ENCODE measurements at regions not wholly inside any gene's neighbourhood (a gene's known extent, or its start where the extent isn't known, plus 50 kb on each side); places are given as distances from the start of the nearest gene placed in this dataset.
"Not testable (repeated sequence)": the region's sequence is repeated elsewhere in the genome, so short reads cannot be mapped to it uniquely, and the experiment has no call there.

DNA sequence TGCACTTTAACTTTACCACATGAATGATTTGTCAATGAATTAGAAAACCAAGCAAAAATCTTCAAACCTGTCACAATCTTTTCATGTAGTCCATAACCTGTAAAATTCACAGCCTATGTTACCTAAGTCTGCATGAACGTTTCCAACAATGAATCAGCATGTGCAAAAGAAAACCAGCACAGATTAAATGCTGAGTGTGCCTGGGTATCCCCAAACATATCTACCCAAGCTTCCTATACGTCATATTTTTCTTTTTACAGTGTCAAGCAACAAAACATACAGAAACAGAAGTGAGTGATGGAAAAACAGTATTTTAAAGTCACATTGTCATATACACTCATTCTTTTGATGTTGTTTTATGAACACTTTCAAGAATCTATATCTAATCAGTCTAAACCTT lies 713.5 kb downstream of the RFPL4B start:
- no peak for DNase-seq

DNA sequence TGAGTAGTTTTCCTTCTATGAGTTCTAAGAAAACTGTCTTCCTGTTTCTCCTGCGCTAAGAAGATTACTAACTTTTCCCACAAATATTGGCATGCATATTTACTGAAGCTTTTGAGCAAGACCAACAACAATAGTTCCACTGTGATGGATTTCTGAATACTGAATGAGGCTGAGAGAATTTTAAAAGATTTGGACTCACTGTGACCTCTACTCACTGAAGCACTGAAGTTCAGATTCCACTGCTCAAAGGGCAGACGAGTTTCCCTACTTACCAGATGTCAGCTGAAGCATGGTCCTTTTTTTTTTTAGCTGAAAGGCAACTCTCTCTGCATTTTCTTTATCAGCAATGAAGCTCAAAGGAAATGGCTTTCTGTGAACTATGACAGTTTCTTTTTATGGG lies 718.5 kb downstream of the RFPL4B start:
- no peak for DNase-seq

GRCh38 chr6:113067612-113068275 lies 720.6 kb downstream of the RFPL4B start:
- no peak for DNase-seq

DNA sequence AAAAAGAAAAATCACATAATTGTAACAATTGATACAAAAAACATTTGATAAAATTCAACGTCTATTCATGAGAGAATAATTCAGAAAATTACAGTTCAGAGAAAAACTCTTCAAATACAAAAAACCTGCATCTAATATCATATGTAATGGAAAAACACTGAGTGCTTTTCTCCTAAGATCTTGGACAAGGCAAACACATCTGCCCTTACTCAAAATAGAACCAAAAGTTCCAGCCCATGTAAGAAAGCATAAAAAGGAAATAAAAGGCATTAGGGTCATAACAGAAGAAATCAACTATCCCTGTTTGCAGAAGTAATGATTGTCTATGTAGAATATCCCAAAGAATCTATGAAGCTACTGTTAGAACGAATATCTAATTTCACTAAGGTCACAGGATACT lies 721.4 kb downstream of the RFPL4B start:
- no peak for DNase-seq

GRCh38 chr6:113070681-113071080 lies 723.6 kb downstream of the RFPL4B start:
- not testable (repeated sequence) for DNase-seq

DNA sequence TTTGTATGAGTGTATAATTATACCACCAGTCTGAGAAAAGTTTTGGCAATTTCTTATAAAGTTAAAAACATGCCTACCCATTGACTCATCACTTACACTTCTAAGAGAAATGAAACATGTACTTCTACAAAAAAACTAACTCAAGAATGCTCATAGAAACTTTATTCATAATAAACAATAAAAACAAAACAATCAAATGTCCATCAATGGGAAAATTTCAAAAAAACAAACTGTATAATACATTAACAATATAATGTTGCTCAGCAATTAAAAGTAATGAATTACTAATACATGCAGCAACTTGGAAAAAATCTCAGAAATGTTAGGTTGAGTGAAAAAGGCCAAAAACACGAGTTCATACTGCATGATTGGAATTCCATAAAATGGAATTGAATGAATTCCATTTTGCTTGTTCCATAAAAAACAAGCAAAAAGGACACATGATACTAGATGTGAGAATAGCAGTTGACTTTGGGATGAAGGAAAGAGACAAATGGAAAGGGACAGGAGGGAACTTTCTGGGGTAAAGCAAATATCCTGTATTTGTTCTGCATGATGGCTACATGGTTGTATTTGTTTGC lies 726.6 kb downstream of the RFPL4B start:
- no peak for DNase-seq

GRCh38 chr6:113076116-113076515 lies 729.0 kb downstream of the RFPL4B start:
- no peak for DNase-seq

- no peak for DNase-seq
These were observed 729.7 kb downstream of the RFPL4B start for GRCh38 chr6:113076816-113077215.

- no peak for DNase-seq
These were observed 730.7 kb downstream of the RFPL4B start for GRCh38 chr6:113077794-113078193.

DNA sequence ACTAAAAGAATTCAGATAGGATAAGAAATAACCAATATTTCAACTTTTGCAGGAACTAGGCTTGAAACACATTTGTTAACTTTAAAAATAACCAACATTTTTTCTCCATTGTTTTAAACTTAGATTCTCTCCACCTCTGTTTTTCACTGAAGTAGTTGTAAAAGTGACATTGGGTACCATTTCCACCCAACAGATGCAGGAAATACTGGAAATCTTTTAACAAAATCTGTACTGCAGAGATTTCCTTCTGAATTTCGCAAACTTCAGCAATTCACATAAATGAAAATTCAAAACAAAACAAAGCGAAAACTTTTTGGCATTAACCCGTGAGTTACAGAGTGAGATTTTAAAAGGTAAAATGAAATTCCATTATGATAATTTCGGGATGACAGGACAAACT lies 731.7 kb downstream of the RFPL4B start:
- no peak for DNase-seq

GRCh38 chr6:113082745-113083144 lies 735.6 kb downstream of the RFPL4B start:
- DNase-seq, result no peak

DNA sequence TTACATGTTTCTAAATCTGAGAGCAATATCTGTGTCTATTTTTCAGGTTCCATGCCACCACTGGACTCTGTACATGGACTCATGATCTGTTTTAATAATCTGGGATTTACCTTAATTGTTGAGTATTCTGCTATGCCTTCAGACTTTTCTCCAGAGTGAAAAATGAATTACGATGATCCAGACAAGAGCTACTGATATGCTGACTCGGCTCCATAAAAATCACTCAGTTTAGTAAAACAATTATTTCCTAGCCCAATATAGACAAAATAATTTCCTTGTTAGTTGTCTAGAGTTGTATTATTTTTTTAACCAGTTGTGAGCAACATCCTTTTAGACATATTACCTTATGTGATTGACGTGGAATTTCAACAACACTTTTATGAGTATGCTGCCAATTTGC lies 736.8 kb downstream of the RFPL4B start:
- DNase-seq, result no peak

DNA sequence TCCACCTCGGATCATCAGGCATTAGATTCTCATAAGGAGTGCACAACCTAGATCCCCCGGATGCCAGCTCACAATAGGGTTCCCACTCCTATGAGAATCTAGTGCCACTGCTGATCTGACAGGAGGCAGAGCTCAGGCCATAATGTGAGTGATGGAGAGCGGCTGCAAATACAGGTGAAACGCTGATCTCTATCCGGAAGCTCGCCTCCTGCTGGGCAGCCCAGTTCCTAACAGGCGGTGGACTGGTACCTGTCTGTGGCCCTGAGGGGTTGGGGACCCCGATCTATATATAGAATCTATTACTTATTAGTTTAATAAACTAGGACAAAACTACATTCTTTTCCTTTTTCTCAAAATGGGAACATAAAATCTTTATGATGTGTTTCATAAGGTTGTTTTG lies 741.9 kb downstream of the RFPL4B start:
- DNase-seq, result no peak

GRCh38 chr6:113092795-113093194 lies 745.7 kb downstream of the RFPL4B start:
- no peak for DNase-seq

GRCh38 chr6:113094779-113095178 lies 747.6 kb downstream of the RFPL4B start:
- no peak for DNase-seq

DNA sequence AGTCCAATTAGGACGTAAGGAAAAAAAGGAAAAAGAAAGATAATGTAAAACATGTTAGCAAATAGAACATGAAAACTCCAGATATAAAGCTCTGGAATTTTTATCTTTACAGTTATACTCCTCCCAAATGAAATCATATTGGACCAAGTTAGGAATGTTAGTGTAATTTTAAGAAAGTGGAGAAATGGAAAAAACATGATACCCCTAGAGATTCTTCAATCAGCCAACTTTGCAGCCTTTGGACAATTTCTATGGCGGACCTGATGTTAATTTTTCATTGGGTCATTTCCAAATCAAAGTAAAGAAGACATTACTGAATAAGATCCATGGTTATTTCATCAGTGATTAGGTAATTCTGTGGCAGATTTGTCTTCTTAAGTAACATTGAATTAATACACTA lies 748.7 kb downstream of the RFPL4B start:
- no peak for DNase-seq

DNA sequence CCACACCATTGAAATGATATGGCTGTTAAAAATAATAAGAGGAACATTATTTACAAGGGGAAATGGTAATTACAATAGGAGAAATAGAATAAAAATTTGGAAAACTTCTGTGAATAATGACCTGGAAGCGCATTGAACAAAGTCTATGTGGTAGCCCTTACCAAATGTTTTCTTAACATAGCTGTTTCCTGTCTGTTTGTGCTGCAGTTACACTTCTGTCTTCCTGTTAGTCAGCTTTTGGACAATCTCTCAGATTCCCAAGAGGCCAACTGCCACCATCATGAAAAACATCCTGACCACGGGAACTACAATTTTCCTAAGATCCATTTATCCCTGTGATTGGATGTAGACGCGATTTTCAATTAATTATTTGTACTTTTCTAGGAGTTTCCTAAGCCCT lies 754.4 kb upstream of the MARCKS start:
- DNase-seq, result no peak

GRCh38 chr6:113103634-113104361 lies 753.3 kb upstream of the MARCKS start:
- DNase-seq, result no peak

DNA sequence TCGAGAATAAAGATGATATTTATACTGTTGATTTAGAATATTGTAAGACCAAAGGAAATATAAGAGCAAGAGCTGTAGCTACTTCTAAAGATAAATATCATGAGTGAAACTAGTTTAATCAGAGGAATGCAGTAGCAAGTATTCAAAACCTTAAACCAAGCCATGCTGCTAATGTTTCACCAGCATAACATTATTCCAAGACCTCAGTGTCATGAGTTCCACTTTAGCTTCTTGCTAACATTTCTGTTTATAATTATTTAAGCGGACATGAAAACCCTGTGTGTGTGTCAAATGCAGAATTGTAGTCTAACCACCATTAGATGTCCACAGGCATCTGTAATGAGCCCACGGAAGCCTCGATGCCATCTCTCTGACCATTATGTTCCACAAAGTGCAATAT lies 752.6 kb upstream of the MARCKS start:
- no peak for DNase-seq

GRCh38 chr6:113104951-113105350 lies 752.2 kb upstream of the MARCKS start:
- no peak for DNase-seq

- DNase-seq, result no peak
These were observed 746.9 kb upstream of the MARCKS start for GRCh38 chr6:113110211-113110610.

DNA sequence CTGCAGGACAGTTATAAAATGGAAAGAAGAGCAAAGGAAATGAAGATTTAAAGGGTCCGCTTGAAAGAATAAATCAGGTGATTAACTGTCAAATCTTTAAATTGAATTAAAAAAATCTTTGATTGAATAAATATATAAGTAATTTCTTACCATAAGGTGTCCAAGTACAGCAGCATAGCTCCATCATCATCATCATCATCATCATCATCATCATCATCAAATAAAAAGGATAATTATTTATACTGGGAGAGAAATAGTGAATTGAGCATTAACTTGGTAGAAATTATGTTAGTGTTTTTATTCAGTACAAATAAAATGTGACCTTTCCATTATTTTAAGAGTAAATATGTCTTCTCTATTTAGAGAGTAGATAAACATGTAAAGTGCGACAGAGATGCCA lies 745.6 kb upstream of the MARCKS start:
- no peak for DNase-seq

DNA sequence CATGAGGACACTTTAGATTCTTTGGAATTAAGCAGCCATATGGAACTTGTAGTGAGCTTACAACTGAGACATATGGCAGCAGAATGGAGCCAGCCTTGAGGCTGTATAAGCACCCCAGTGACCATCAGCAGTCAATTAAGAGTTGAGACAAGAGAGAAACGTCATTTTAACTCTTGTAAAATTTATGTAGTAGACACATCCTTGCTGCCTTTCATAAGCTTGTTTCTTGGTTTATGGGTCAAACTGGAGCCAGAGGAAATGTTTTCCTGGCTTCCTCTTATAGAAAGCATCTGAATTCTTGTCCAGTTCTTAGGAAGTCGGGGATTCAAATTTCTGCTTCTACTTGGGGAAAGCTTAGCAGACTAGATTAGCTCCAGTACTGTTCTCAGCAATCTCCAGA lies 745.1 kb upstream of the MARCKS start:
- no peak for DNase-seq

DNA sequence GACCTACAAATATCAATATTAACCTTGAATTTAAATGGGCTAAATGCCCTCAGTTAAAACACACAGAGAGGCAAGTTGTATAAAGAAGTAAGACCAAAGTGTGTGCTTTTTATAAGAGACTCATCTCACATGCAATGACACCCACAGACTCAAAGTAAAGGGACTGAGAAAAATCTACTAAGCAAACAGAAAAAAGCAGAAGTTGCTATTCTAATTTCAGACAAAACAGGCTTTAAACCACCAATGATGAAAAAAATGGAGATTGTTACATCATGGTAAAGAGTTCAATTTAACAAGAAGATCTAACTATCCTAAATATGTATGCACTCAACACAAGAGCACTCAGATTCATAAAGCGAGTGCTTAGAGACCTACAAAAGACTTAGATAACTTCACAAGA lies 741.9 kb upstream of the MARCKS start:
- no peak for DNase-seq

- no peak for DNase-seq
These were observed 736.9 kb upstream of the MARCKS start for GRCh38 chr6:113120224-113120581.

Data from NCI-H2227 treated with DMSO at 0.1 percent for 48 hours (cell line).